ENCODE measurements at regions not wholly inside any gene's neighbourhood (a gene's known extent, or its start where the extent isn't known, plus 50 kb on each side); places are given as distances from the start of the nearest gene placed in this dataset.

GRCh38 chr6:16973545-16974386, 128.1 kb upstream of the STMND1 start:
- no peak overlapping the region for H3K4me3 ChIP-seq (ENCODE audit: control insufficient read depth, low read depth, low read length)
- no peak for DNase-seq (ENCODE audit: low read depth)

GRCh38 chr6:16973051-16973450, 128.8 kb upstream of the STMND1 start:
- H3K4me3 ChIP-seq (ENCODE audit: control insufficient read depth, low read depth, low read length) = no peak overlapping the region
- peak; percentile 3 for DNase-seq (ENCODE audit: low read depth)
- TF ChIP-seq CTCF (conservative IDR thresholded peaks at IDR 0.05; ENCODE audit: control insufficient read depth, insufficient read depth, low read depth, low read length) = no peak

More at GRCh38 chr6:16973545-16974386, 128.1 kb upstream of the STMND1 start:
- TF ChIP-seq CTCF (conservative IDR thresholded peaks at IDR 0.05; ENCODE audit: control insufficient read depth, insufficient read depth, low read depth, low read length) = no peak

GRCh38 chr6:16972535-16972934, 129.3 kb upstream of the STMND1 start:
- TF ChIP-seq CTCF (conservative IDR thresholded peaks at IDR 0.05; ENCODE audit: control insufficient read depth, insufficient read depth, low read depth, low read length) = no peak
- DNase-seq (ENCODE audit: low read depth) = no peak
- H3K4me3 ChIP-seq (ENCODE audit: control insufficient read depth, low read depth, low read length) = no peak overlapping the region

- TF ChIP-seq CTCF (conservative IDR thresholded peaks at IDR 0.05; ENCODE audit: control insufficient read depth, insufficient read depth, low read depth, low read length) = no peak
- peak; percentile 20 for DNase-seq (ENCODE audit: low read depth)
- no peak overlapping the region for H3K4me3 ChIP-seq (ENCODE audit: control insufficient read depth, low read depth, low read length)
Measured at GRCh38 chr6:16969699-16970655, 131.9 kb upstream of the STMND1 start.

GRCh38 chr6:16968101-16968500, 133.7 kb upstream of the STMND1 start:
- TF ChIP-seq CTCF (conservative IDR thresholded peaks at IDR 0.05; ENCODE audit: control insufficient read depth, insufficient read depth, low read depth, low read length) = no peak
- DNase-seq (ENCODE audit: low read depth) = no peak
- no peak overlapping the region for H3K4me3 ChIP-seq (ENCODE audit: control insufficient read depth, low read depth, low read length)

GRCh38 chr6:16967470-16967817, 134.4 kb upstream of the STMND1 start:
- DNase-seq (ENCODE audit: low read depth) = no peak
- TF ChIP-seq CTCF (conservative IDR thresholded peaks at IDR 0.05; ENCODE audit: control insufficient read depth, insufficient read depth, low read depth, low read length) = no peak

More at GRCh38 chr6:16967470-16967817, 134.4 kb upstream of the STMND1 start:
- no peak overlapping the region for H3K4me3 ChIP-seq (ENCODE audit: control insufficient read depth, low read depth, low read length)

All from fibroblast of mammary gland (primary cell).